Endodermal cell (in vitro differentiated cells): ENCODE measurements at regions not wholly inside any gene's neighbourhood (a gene's known extent, or its start where the extent isn't known, plus 50 kb on each side); places are given as distances from the start of the nearest gene placed in this dataset.

Source experiments
- DNase-seq: peaks from one replicate; pipeline ENCODE4 v3.0.0-alpha.2; 2017
- H3K27ac ChIP-seq: 2 replicates; pipeline ENCODE4 v1.5.1; 2013; ENCODE audit warnings: mild to moderate bottlenecking, low read depth, low read length, moderate library complexity
- H3K27me3 ChIP-seq: 2 replicates; pipeline ENCODE4 v1.6.1; 2013; ENCODE audit warnings: mild to moderate bottlenecking, low read length, moderate library complexity; ENCODE audit not compliant: insufficient read depth, control insufficient read depth, poor library complexity, severe bottlenecking
- H3K36me3 ChIP-seq: 2 replicates; pipeline ENCODE4 v1.7.0; 2013; ENCODE audit warnings: mild to moderate bottlenecking, low read length, moderate library complexity; ENCODE audit not compliant: control insufficient read depth, insufficient read depth
- H3K4me1 ChIP-seq: one replicate; pipeline ENCODE4 v1.7.0; 2013; ENCODE audit warnings: low read length; ENCODE audit not compliant: control insufficient read depth, insufficient read depth
- H3K4me3 ChIP-seq: 2 replicates; pipeline ENCODE4 v1.5.1; 2013; ENCODE audit warnings: mild to moderate bottlenecking, low read length, moderate library complexity
- H3K9ac ChIP-seq: 2 replicates; pipeline ENCODE4 v1.6.1; 2013; ENCODE audit warnings: mild to moderate bottlenecking, low read length, moderate library complexity; ENCODE audit not compliant: poor library complexity, severe bottlenecking; ENCODE audit errors: extremely low read depth
- H3K9me3 ChIP-seq: 2 replicates; pipeline ENCODE4 v1.6.1; 2013; ENCODE audit warnings: mild to moderate bottlenecking, low read length, moderate library complexity; ENCODE audit not compliant: control insufficient read depth
- H3K27ac Mint-ChIP-seq: 2 replicates; pipeline ENCODE4 v1.8.0; 2020; ENCODE audit warnings: mixed read lengths
- H3K27me3 Mint-ChIP-seq: 2 replicates; pipeline ENCODE4 v1.8.0; 2021; ENCODE audit warnings: mild to moderate bottlenecking, mixed read lengths; ENCODE audit not compliant: insufficient read depth
- H3K36me3 Mint-ChIP-seq: 2 replicates; pipeline ENCODE4 v1.8.0; 2020; ENCODE audit warnings: low read depth, mixed read lengths
- H3K4me1 Mint-ChIP-seq: 2 replicates; pipeline ENCODE4 v1.8.0; 2020; ENCODE audit warnings: mixed read lengths
- H3K4me3 Mint-ChIP-seq: 2 replicates; pipeline ENCODE4 v1.8.0; 2020; ENCODE audit warnings: mild to moderate bottlenecking, moderate library complexity, mixed read lengths
- H3K9me3 Mint-ChIP-seq: 2 replicates; pipeline ENCODE4 v1.8.0; 2020; ENCODE audit warnings: mild to moderate bottlenecking, mixed read lengths
- WGBS, 2 experiments: methylation state at CpG; one replicate each; pipeline versions ENCODE4 v1.1.5 to v1.1.7; 2013; ENCODE audit warnings: missing lambda C conversion rate in 2 of 2, mixed read lengths in 1 of 2; ENCODE audit not compliant: insufficient coverage in 1 of 2, insufficient read length in 1 of 2; 5-methylcytosine and 5-hydroxymethylcytosine counted together
- TF ChIP-seq, protein P1 (sequence below): fragments of 200-600 bp; sonication (generic); conservative IDR thresholded peaks from 2 replicates; pipeline ENCODE4 v1.5.0; 2021; ENCODE audit warnings: antibody characterized with exemption, mild to moderate bottlenecking

DNA sequence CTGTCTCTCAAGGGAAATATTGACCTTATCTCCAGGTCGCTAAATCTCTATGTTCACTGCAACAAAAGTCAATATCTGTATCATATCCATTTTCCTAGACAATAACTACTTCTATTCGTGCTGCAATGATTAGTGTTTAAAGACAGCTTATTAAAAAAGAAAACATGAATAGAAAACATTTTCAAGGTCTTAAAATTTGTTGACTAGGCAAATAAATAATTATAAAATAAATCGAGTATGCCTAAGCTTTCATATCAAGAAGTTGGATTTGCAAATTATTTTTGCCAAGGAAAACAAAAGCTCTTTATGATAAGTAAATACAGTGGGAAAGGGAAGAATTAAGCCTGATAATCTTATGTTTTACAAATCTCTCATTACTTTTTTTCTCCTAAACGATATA is 428.5 kb downstream of the NUP35 start:
- WGBS, 2 experiments: 97% methylated on average over 3 of the region's 4 CpGs; no CpG with 5 or more reads in 1 of the 2 experiments
- H3K27me3 Mint-ChIP-seq: no peaks in the 10 kb centered on the region
- Histone ChIP-seq H3K9me3 (peaks cover 1% of the 10 kb centered on the region), H3K4me3 (no peak overlapping the region), H3K27ac (no peak overlapping the region), H3K4me1 (no peaks in the 10 kb centered on the region), H3K27me3 (no peaks in the 10 kb centered on the region), H3K36me3 (no peaks in the 10 kb centered on the region), H3K9ac (no peak overlapping the region)
- H3K4me3 Mint-ChIP-seq: no peak overlapping the region
- H3K27ac Mint-ChIP-seq: no peak overlapping the region
- H3K9me3 Mint-ChIP-seq: peaks cover 22% of the 10 kb centered on the region
- no peaks in the 10 kb centered on the region for H3K4me1 Mint-ChIP-seq
- TF ChIP-seq, protein P1, sequence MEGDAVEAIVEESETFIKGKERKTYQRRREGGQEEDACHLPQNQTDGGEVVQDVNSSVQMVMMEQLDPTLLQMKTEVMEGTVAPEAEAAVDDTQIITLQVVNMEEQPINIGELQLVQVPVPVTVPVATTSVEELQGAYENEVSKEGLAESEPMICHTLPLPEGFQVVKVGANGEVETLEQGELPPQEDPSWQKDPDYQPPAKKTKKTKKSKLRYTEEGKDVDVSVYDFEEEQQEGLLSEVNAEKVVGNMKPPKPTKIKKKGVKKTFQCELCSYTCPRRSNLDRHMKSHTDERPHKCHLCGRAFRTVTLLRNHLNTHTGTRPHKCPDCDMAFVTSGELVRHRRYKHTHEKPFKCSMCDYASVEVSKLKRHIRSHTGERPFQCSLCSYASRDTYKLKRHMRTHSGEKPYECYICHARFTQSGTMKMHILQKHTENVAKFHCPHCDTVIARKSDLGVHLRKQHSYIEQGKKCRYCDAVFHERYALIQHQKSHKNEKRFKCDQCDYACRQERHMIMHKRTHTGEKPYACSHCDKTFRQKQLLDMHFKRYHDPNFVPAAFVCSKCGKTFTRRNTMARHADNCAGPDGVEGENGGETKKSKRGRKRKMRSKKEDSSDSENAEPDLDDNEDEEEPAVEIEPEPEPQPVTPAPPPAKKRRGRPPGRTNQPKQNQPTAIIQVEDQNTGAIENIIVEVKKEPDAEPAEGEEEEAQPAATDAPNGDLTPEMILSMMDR: no peak
- no peaks in the 10 kb centered on the region for H3K36me3 Mint-ChIP-seq
- DNase-seq: no peak

DNA sequence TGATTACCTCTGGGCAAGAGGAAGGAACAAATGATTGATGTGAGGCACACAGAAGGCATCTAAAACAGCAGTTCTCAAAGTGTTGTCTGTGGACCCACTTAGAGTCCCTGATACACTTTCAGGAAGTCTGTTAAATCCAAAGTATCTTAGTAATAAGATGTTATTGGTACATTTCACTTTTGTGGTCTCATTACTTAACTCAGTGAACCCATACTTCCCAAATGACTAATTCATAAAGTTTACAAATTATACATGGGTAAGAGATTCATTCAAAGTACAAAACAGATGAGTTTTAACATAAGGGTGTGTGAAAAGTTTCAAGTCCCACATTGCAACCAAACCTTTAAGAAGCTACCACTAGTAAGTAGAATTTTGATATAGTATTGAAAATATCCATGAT is 440.5 kb downstream of the NUP35 start:
- DNase-seq: no peak
- no peak overlapping the region for H3K4me3 ChIP-seq
- TF ChIP-seq, protein P1: no peak
- no peaks in the 10 kb centered on the region for H3K27me3 ChIP-seq
- Mint-ChIP-seq H3K4me3 (no peak overlapping the region), H3K9me3 (no peaks in the 10 kb centered on the region), H3K36me3 (no peaks in the 10 kb centered on the region), H3K27me3 (no peaks in the 10 kb centered on the region), H3K4me1 (peaks cover 30% of the 10 kb centered on the region), H3K27ac (no peak overlapping the region)
- no peaks in the 10 kb centered on the region for H3K9me3 ChIP-seq
- H3K27ac ChIP-seq: no peak overlapping the region
- H3K9ac ChIP-seq: no peak overlapping the region
- H3K4me1 ChIP-seq: peaks cover 5% of the 10 kb centered on the region
- H3K36me3 ChIP-seq: no peaks in the 10 kb centered on the region

DNA sequence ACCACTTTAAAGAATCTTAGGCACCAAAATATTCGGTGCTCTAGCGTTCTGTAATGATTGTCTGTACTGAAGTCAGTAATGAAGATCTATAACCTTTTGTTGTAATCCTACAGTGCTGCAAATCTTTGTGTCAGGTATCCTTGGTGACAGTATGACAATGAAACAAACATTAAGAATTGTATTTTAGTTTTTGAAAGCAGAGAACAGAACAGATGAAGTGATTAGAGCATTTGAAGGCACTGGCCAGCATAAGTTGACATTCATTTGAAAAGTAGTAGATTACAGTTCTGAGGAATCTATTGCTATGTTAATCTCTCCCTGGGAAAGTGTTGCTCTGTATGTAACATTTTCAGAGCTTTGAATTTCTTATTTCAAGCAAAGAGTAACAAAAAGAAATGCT is 451.2 kb downstream of the NUP35 start:
- H3K9me3 ChIP-seq: peaks cover 38% of the 10 kb centered on the region
- Mint-ChIP-seq H3K36me3 (peaks cover 11% of the 10 kb centered on the region), H3K27me3 (no peaks in the 10 kb centered on the region), H3K9me3 (peaks cover 27% of the 10 kb centered on the region), H3K27ac (no peak overlapping the region), H3K4me1 (peaks cover 11% of the 10 kb centered on the region), H3K4me3 (no peak overlapping the region)
- no peak overlapping the region for H3K9ac ChIP-seq
- H3K27ac ChIP-seq: no peak overlapping the region
- no peak for DNase-seq
- H3K4me3 ChIP-seq: no peak overlapping the region
- no peaks in the 10 kb centered on the region for H3K36me3 ChIP-seq
- H3K4me1 ChIP-seq: peaks cover 3% of the 10 kb centered on the region
- no peaks in the 10 kb centered on the region for H3K27me3 ChIP-seq
- 58 to 88% methylated on average over 2 of the region's 2 CpGs for WGBS, 2 experiments
- TF ChIP-seq, protein P1: no peak
